Activated naive CD8-positive, alpha-beta T cell treated with anti-CD3 and anti-CD28 coated beads, Interleukin-2, amount 10 ng/mL, durations not matched to agents 7 days and 5 days (primary cell): ENCODE measurements at regions not wholly inside any gene's neighbourhood (a gene's known extent, or its start where the extent isn't known, plus 50 kb on each side); places are given as distances from the start of the nearest gene placed in this dataset.

Experiments
- ATAC-seq: fragments of 150-1000 bp; cut with Tn5 transposase; one replicate; pipeline ENCODE4 v1.10.0; 2021; ENCODE audit warnings: low read depth, moderate library complexity
- POLR2A ChIA-PET: fragments of 350-600 bp; sonication (Branson Sonifier 250); formaldehyde crosslinking; loops from one replicate; lab custom pipeline; 2021; ENCODE audit warnings: antibody characterized with exemption; lab: Charles Lee
- DNase-seq: peaks from one replicate; pipeline ENCODE4 v3.0.0; 2021
- H3K27ac Mint-ChIP-seq: one replicate; pipeline ENCODE4 v1.8.0; 2022; ENCODE audit warnings: mild to moderate bottlenecking, mixed read lengths
- H3K27me3 Mint-ChIP-seq: one replicate; pipeline ENCODE4 v1.8.0; 2022; ENCODE audit warnings: mild to moderate bottlenecking, moderate library complexity, mixed read lengths
- H3K36me3 Mint-ChIP-seq: one replicate; pipeline ENCODE4 v1.8.0; 2021; ENCODE audit warnings: mild to moderate bottlenecking, mixed read lengths
- H3K4me1 Mint-ChIP-seq: one replicate; pipeline ENCODE4 v1.8.0; 2021; ENCODE audit warnings: mixed read lengths
- H3K4me3 Mint-ChIP-seq: one replicate; pipeline ENCODE4 v1.8.0; 2022; ENCODE audit warnings: mild to moderate bottlenecking, moderate library complexity, mixed read lengths
- H3K9me3 Mint-ChIP-seq: one replicate; pipeline ENCODE4 v1.8.0; 2021; ENCODE audit warnings: mixed read lengths

- Mint-ChIP-seq H3K9me3 (peaks cover 4% of the 10 kb centered on the region), H3K27me3 (no peaks in the 10 kb centered on the region), H3K36me3 (peaks cover 1% of the 10 kb centered on the region), H3K4me3 (no peak overlapping the region), H3K4me1 (peaks cover 4% of the 10 kb centered on the region), H3K27ac (no peak overlapping the region)
- DNase-seq (no peak), ATAC-seq (no peak)
- POLR2A ChIA-PET, result no interaction called here
These were observed 499.2 kb downstream of the OMA1 start for GRCh38 chr1:58047265-58047858.

GRCh38 chr1:58045094-58045705 is 501.3 kb downstream of the OMA1 start:
- Mint-ChIP-seq H3K27ac (no peak overlapping the region), H3K9me3 (no peaks in the 10 kb centered on the region), H3K36me3 (peaks cover 1% of the 10 kb centered on the region), H3K4me1 (peaks cover 4% of the 10 kb centered on the region), H3K27me3 (no peaks in the 10 kb centered on the region), H3K4me3 (no peak overlapping the region)
- ATAC-seq (no peak), DNase-seq (no peak)
- POLR2A ChIA-PET, result no interaction called here

- ATAC-seq, result no peak
- no peak overlapping the region for H3K4me3 Mint-ChIP-seq
These were observed 504.9 kb downstream of the OMA1 start for GRCh38 chr1:58041621-58042020.

GRCh38 chr1:58038574-58038973 is 508.0 kb downstream of the OMA1 start:
- Mint-ChIP-seq H3K9me3 (no peaks in the 10 kb centered on the region), H3K27ac (no peak overlapping the region), H3K36me3 (no peaks in the 10 kb centered on the region), H3K27me3 (no peaks in the 10 kb centered on the region), H3K4me1 (no peaks in the 10 kb centered on the region), H3K4me3 (no peak overlapping the region)
- ATAC-seq (no peak), DNase-seq (no peak)
- POLR2A ChIA-PET, result no interaction called here

More at GRCh38 chr1:58041621-58042020, 504.9 kb downstream of the OMA1 start:
- POLR2A ChIA-PET, result no interaction called here
- H3K9me3 Mint-ChIP-seq, result no peaks in the 10 kb centered on the region
- H3K27me3 Mint-ChIP-seq, result no peaks in the 10 kb centered on the region
- H3K4me1 Mint-ChIP-seq, result no peaks in the 10 kb centered on the region
- no peak for DNase-seq
- no peak overlapping the region for H3K27ac Mint-ChIP-seq
- H3K36me3 Mint-ChIP-seq, result peaks cover 1% of the 10 kb centered on the region

GRCh38 chr1:58035523-58035922 is 511.0 kb downstream of the OMA1 start:
- no peak overlapping the region for H3K27ac Mint-ChIP-seq
- no peak for ATAC-seq

GRCh38 chr1:58033311-58033710 is 513.2 kb downstream of the OMA1 start:
- no peak overlapping the region for H3K4me3 Mint-ChIP-seq
- no peaks in the 10 kb centered on the region for H3K36me3 Mint-ChIP-seq
- H3K27ac Mint-ChIP-seq, result no peak overlapping the region
- peaks cover 15% of the 10 kb centered on the region for H3K27me3 Mint-ChIP-seq
- no peaks in the 10 kb centered on the region for H3K4me1 Mint-ChIP-seq
- no peak for ATAC-seq
- no peaks in the 10 kb centered on the region for H3K9me3 Mint-ChIP-seq
- POLR2A ChIA-PET, result no interaction called here
- DNase-seq, result no peak

More at GRCh38 chr1:58035523-58035922, 511.0 kb downstream of the OMA1 start:
- Mint-ChIP-seq H3K36me3 (no peaks in the 10 kb centered on the region), H3K9me3 (no peaks in the 10 kb centered on the region), H3K4me1 (no peaks in the 10 kb centered on the region), H3K4me3 (no peak overlapping the region), H3K27me3 (peaks cover 15% of the 10 kb centered on the region)
- POLR2A ChIA-PET, result no interaction called here
- DNase-seq, result no peak

GRCh38 chr1:58032611-58033073 is 513.9 kb downstream of the OMA1 start:
- Mint-ChIP-seq H3K4me1 (no peaks in the 10 kb centered on the region), H3K36me3 (no peaks in the 10 kb centered on the region), H3K27me3 (peaks cover 15% of the 10 kb centered on the region), H3K4me3 (no peak overlapping the region), H3K27ac (no peak overlapping the region), H3K9me3 (no peaks in the 10 kb centered on the region)
- no peak for DNase-seq
- POLR2A ChIA-PET, result no interaction called here
- ATAC-seq, result no peak

- Mint-ChIP-seq H3K9me3 (no peaks in the 10 kb centered on the region), H3K27ac (no peak overlapping the region), H3K4me1 (no peaks in the 10 kb centered on the region), H3K36me3 (no peaks in the 10 kb centered on the region), H3K27me3 (peaks cover 15% of the 10 kb centered on the region), H3K4me3 (no peak overlapping the region)
- no peak for DNase-seq
- POLR2A ChIA-PET, result no interaction called here
- no peak for ATAC-seq
These were observed 515.1 kb downstream of the OMA1 start for GRCh38 chr1:58031416-58031815.

GRCh38 chr1:58030456-58030855 is 516.1 kb downstream of the OMA1 start:
- Mint-ChIP-seq H3K27ac (no peak overlapping the region), H3K4me1 (no peaks in the 10 kb centered on the region), H3K36me3 (no peaks in the 10 kb centered on the region), H3K27me3 (peaks cover 15% of the 10 kb centered on the region), H3K9me3 (no peaks in the 10 kb centered on the region), H3K4me3 (no peak overlapping the region)
- no peak for ATAC-seq
- DNase-seq, result no peak
- POLR2A ChIA-PET, result no interaction called here

- Mint-ChIP-seq H3K27me3 (no peaks in the 10 kb centered on the region), H3K9me3 (no peaks in the 10 kb centered on the region), H3K4me1 (no peaks in the 10 kb centered on the region), H3K4me3 (no peak overlapping the region), H3K36me3 (no peaks in the 10 kb centered on the region), H3K27ac (no peak overlapping the region)
- POLR2A ChIA-PET, result interaction anchor here (0.6 kb wide), 1 partner anchor 1128 kb away, joined by 5 read pairs; no protein-coding TSS in a partner anchor
- no peak for ATAC-seq
- DNase-seq, result no peak
These were observed 528.9 kb downstream of the OMA1 start for GRCh38 chr1:58017641-58018040.

GRCh38 chr1:58013237-58013636 is 533.3 kb downstream of the OMA1 start:
- POLR2A ChIA-PET, result no interaction called here
- Mint-ChIP-seq H3K36me3 (no peaks in the 10 kb centered on the region), H3K9me3 (no peaks in the 10 kb centered on the region), H3K27ac (no peak overlapping the region), H3K27me3 (no peaks in the 10 kb centered on the region), H3K4me3 (no peak overlapping the region), H3K4me1 (no peaks in the 10 kb centered on the region)
- no peak for DNase-seq
- no peak for ATAC-seq

- POLR2A ChIA-PET, result no interaction called here
- DNase-seq (no peak), ATAC-seq (no peak)
- Mint-ChIP-seq H3K27ac (no peak overlapping the region), H3K36me3 (no peaks in the 10 kb centered on the region), H3K4me1 (no peaks in the 10 kb centered on the region), H3K27me3 (no peaks in the 10 kb centered on the region), H3K4me3 (no peak overlapping the region), H3K9me3 (no peaks in the 10 kb centered on the region)
These were observed 534.5 kb downstream of the OMA1 start for GRCh38 chr1:58011978-58012377.

GRCh38 chr1:58006421-58007046 is 540.0 kb downstream of the OMA1 start:
- Mint-ChIP-seq H3K9me3 (no peaks in the 10 kb centered on the region), H3K27me3 (peaks cover 1% of the 10 kb centered on the region), H3K27ac (no peak overlapping the region), H3K4me3 (no peak overlapping the region), H3K36me3 (no peaks in the 10 kb centered on the region), H3K4me1 (no peaks in the 10 kb centered on the region)
- DNase-seq (no peak), ATAC-seq (no peak)
- POLR2A ChIA-PET, result no interaction called here

- H3K9me3 Mint-ChIP-seq, result no peaks in the 10 kb centered on the region
- H3K36me3 Mint-ChIP-seq, result no peaks in the 10 kb centered on the region
- H3K4me3 Mint-ChIP-seq, result no peak overlapping the region
- POLR2A ChIA-PET, result no interaction called here
- H3K4me1 Mint-ChIP-seq, result no peaks in the 10 kb centered on the region
- H3K27me3 Mint-ChIP-seq, result peaks cover 7% of the 10 kb centered on the region
- H3K27ac Mint-ChIP-seq, result no peak overlapping the region
- ATAC-seq (no peak), DNase-seq (no peak)
These were observed 541.3 kb downstream of the OMA1 start for GRCh38 chr1:58005212-58005611.
